DMS153 (cell line): ENCODE measurements at regions not wholly inside any gene's neighbourhood (a gene's known extent, or its start where the extent isn't known, plus 50 kb on each side); places are given as distances from the start of the nearest gene placed in this dataset.

Experiments used
- DNase-seq: peaks from one replicate; lab custom pipeline; 2025; lab: John Stamatoyannopoulos, UW

GRCh38 chr9:87120610-87121009, 173.3 kb upstream of the GAS1 start:
- DNase-seq: no peak

- DNase-seq: no peak
Measured at GRCh38 chr9:87122947-87123685, 175.8 kb upstream of the GAS1 start.

- DNase-seq: no peak
Measured at GRCh38 chr9:87123830-87124229, 176.5 kb upstream of the GAS1 start.

- DNase-seq: no peak
Measured at GRCh38 chr9:87125819-87126218, 178.5 kb upstream of the GAS1 start.

- DNase-seq: no peak
Measured at GRCh38 chr9:87127543-87127942, 180.2 kb upstream of the GAS1 start.

- no peak for DNase-seq
Measured at GRCh38 chr9:87127978-87128614, 180.8 kb upstream of the GAS1 start.

GRCh38 chr9:87128844-87129493, 181.7 kb upstream of the GAS1 start:
- DNase-seq: no peak

- DNase-seq: no peak
Measured at GRCh38 chr9:87135074-87135473, 187.8 kb upstream of the GAS1 start.

GRCh38 chr9:87137718-87138117, 190.4 kb upstream of the GAS1 start:
- DNase-seq: no peak

GRCh38 chr9:87138128-87139040, 191.1 kb upstream of the GAS1 start:
- no peak for DNase-seq

GRCh38 chr9:87139099-87139730, 191.9 kb upstream of the GAS1 start:
- no peak for DNase-seq

- no peak for DNase-seq
Measured at GRCh38 chr9:87140142-87140541, 192.8 kb upstream of the GAS1 start.

GRCh38 chr9:87140605-87141109, 193.4 kb upstream of the GAS1 start:
- DNase-seq: no peak

GRCh38 chr9:87141124-87141523, 193.8 kb upstream of the GAS1 start:
- DNase-seq: no peak

- no peak for DNase-seq
Measured at GRCh38 chr9:87146933-87147332, 199.6 kb upstream of the GAS1 start.

GRCh38 chr9:87147839-87148238, 200.5 kb upstream of the GAS1 start:
- DNase-seq: no peak

GRCh38 chr9:87148331-87149104, 201.2 kb upstream of the GAS1 start:
- DNase-seq: peak; percentile 19

- no peak for DNase-seq
Measured at GRCh38 chr9:87149799-87150198, 202.5 kb upstream of the GAS1 start.

- DNase-seq: no peak
Measured at GRCh38 chr9:87152256-87152655, 204.9 kb upstream of the GAS1 start.

- no peak for DNase-seq
Measured at GRCh38 chr9:87156247-87156646, 208.9 kb upstream of the GAS1 start.
